ENCODE measurements at regions not wholly inside any gene's neighbourhood (a gene's known extent, or its start where the extent isn't known, plus 50 kb on each side); places are given as distances from the start of the nearest gene placed in this dataset.

DNA sequence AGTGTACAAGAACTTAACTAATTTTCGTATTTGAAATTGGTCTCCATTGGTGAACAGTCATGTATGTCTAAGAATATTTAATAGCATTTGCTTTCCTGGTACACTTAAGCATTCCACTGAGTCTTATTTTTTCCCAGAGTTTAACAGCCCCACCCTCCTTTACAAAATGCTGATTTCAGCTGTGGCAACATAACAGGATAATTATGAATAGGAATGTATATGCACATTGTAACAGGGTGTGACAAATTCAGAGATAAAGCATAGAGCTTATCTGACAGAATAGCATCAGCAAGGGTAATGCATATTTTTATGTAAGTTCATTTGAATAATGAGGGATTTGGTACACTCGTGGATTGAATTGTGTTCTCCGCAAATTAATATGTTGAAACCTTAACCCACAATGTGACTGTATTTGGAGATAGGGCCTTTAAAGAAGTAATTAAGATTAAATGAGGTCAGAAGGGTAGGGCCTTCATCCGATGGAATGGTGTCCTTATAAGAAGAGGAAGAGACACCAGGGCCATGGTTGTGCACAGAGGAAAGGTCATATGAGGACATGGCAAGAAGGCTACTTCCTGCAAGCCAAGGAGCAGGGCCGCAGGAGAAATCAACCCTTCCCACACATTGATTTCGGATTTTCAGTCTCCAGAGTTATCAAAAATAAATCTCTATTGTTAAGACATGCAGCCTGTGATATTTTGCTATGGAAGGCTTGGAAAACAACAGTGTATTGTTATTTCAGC lies 439.7 kb upstream of the CDH20 start:
- WGBS, 2 donors: 64 to 75% methylated on average over 6 of the region's 6 CpGs
- Histone ChIP-seq H3K27ac (no peak overlapping the region), H3K27me3 (no peaks in the 10 kb centered on the region), H3K36me3 (no peaks in the 10 kb centered on the region), H3K4me3 (no peak overlapping the region), H3K4me1 (no peaks in the 10 kb centered on the region), H3K9me3 (no peaks in the 10 kb centered on the region)
- TF ChIP-seq CTCF (IDR thresholded peaks at IDR 0.05): no peak
- FAIRE-seq (no peak), ATAC-seq (no peak), DNase-seq (no peak)
- intact Hi-C loops (cut with DNase I): no loop called here

DNA sequence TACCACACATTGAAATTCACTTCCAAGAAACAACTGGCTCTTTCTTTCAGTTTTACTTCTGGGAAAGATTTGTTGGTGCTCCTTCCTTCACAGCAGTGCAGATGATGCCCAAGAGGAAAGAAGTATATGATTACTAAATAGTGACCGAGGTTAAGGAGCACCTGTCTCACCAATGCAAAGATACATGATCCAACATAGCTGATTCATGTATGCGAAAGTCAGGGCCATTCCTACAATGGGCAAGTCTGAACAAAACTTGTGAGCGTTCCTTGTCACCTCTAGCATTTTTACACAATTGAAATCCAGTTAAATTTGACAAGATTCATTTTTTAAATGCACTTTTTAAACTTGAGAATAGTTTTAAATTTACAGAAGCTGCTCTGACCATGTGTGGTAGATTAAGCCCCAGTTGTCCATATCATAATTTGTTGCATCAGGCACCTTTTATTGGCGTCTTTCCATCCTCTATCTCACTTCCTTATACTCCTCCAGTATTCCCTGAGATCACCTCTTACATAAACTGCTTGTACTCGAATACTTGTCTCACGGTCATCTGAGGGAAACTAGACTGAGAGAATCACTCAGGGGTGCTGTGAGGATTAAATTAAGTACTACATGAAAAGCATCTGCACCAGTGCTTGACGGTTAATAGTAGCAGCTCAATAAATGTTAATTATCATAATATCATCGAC lies 438.8 kb upstream of the CDH20 start:
- Histone ChIP-seq H3K27ac (no peak overlapping the region), H3K4me3 (no peak overlapping the region)
- 60 to 73% methylated on average over 8 of the region's 8 CpGs for WGBS, 2 donors

DNA sequence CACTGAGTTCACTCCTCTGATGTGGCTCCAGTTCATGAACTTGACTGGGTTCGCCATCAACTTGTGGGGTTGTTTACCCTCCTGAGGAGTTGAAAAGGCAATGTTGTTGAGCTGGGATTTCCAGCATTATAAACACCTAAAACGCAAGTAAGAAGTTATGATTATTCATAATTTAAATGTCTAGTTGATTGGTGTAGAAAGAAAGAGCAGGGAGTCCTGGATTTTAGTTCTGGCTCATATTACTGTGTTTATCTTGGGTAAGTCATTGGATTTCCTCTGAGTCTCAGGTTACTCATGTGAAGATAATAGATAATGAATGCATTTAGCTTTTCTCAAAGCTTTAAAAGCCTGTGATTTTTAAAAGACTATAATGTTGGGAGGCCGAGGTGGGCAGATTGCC lies 438.0 kb upstream of the CDH20 start:
- no peak overlapping the region for H3K4me3 ChIP-seq
- DNase-seq (no peak), FAIRE-seq (no peak), ATAC-seq (no peak)
- no peaks in the 10 kb centered on the region for H3K4me1 ChIP-seq
- no peaks in the 10 kb centered on the region for H3K27me3 ChIP-seq
- 54 to 67% methylated on average over 3 of the region's 3 CpGs for whole genome bisulfite sequencing, 2 donors
- no peak overlapping the region for H3K27ac ChIP-seq
- no peaks in the 10 kb centered on the region for H3K36me3 ChIP-seq
- H3K9me3 ChIP-seq: no peaks in the 10 kb centered on the region
- intact Hi-C loops (cut with DNase I): no loop called here
- TF ChIP-seq CTCF (IDR thresholded peaks at IDR 0.05): no peak

More for the DNA sequence above, 438.8 kb upstream of the CDH20 start:
- Histone ChIP-seq H3K9me3 (no peaks in the 10 kb centered on the region), H3K4me1 (no peaks in the 10 kb centered on the region), H3K36me3 (no peaks in the 10 kb centered on the region), H3K27me3 (no peaks in the 10 kb centered on the region)
- FAIRE-seq: no peak
- intact Hi-C loops (cut with DNase I): no loop called here
- ATAC-seq: no peak
- no peak for DNase-seq
- TF ChIP-seq CTCF (IDR thresholded peaks at IDR 0.05): no peak

DNA sequence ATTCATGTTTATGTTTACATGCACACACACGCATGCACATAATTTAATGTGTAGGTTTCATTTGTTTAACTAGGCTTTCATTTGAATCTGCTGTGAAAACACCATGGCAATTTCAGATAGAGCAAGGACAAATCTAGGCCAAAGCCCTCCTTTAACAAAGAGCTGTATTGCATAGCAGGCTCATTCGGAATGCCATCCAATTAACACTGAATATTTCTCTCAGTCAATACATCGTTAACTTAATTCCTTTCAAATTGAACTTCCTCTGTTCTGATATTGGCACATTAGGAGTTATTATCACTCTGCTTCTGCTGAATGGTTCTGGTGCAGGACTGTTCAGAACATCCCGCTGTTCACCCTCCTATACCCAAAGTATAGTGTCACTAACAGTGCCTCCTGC lies 435.1 kb upstream of the CDH20 start:
- intact Hi-C loops (cut with DNase I): no loop called here

More for the DNA sequence above, 435.1 kb upstream of the CDH20 start:
- FAIRE-seq (no peak), ATAC-seq (no peak), DNase-seq (no peak)
- Histone ChIP-seq H3K27ac (no peak overlapping the region), H3K36me3 (no peaks in the 10 kb centered on the region), H3K4me1 (no peaks in the 10 kb centered on the region), H3K4me3 (no peak overlapping the region), H3K27me3 (no peaks in the 10 kb centered on the region), H3K9me3 (no peaks in the 10 kb centered on the region)
- WGBS, 2 donors: 60 to 61% methylated on average over 4 of the region's 4 CpGs
- no peak for TF ChIP-seq CTCF (IDR thresholded peaks at IDR 0.05)
